Erythroblast (primary cell): ENCODE measurements at regions not wholly inside any gene's neighbourhood (a gene's known extent, or its start where the extent isn't known, plus 50 kb on each side); places are given as distances from the start of the nearest gene placed in this dataset.

Experiments
- GATA1 ChIP-seq: IDR thresholded peaks from 2 replicates; pipeline ENCODE4 v1.6.1; 2011; ENCODE audit warnings: low read depth, mild to moderate bottlenecking, control low read depth, low read length, moderate library complexity
- POLR2A ChIP-seq: IDR thresholded peaks from 2 replicates; pipeline ENCODE4 v1.6.1; 2011; ENCODE audit warnings: mild to moderate bottlenecking, low read length

DNA sequence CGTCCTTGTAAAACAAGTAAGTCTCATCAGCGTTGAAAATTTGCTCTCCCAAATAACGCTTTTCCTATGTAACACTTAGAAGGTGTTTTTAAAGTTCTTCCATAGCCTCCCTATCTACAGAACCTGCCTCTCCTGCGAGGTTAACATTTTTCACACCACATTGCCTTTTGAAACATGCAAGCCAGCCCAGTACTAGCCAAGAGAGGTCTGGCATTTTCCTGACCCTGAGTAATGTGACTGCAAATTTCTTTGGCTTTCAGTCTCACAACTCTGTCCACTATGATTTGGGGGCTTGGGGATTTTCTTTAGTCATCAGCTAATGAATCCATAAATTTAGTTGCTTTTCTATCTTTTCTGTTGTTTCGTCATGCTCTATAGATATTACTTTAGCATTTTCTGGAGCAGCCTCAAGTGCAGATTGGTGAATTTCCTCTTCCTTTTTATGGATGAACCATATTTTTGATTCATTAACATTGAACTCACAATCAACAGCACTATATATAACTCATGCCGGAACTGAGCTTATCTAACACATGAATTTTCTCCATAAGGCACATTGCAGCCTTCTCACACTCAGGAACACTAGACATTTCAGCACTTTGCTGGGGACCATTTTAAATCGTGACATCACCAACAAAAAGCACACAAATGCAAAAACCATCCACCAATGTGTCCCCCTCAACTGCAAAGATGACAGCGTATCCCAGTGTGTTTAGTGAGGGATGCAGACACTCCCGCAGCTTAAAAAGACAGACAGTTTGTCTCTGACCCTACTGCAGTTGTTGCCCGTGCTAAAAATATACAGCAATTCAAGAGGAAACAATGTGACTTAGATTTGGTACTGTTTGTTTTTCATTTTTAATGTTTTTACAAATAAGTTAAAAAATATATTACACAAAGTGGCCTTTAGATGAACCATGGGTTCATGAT lies 77.2 kb upstream of the SPATA31C2 start:
- TF ChIP-seq POLR2A, result no peak
- TF ChIP-seq GATA1, result no peak
